Naive thymus-derived CD4-positive, alpha-beta T cell (primary cell): ENCODE measurements at regions not wholly inside any gene's neighbourhood (a gene's known extent, or its start where the extent isn't known, plus 50 kb on each side); places are given as distances from the start of the nearest gene placed in this dataset.

Experiments
- ATAC-seq: fragments of 150-1000 bp; cut with Tn5 transposase; 2 replicates; pipeline ENCODE4 v1.10.0; 2021; ENCODE audit warnings: mild to moderate bottlenecking, moderate library complexity
- CTCF ChIA-PET: fragments of 350-600 bp; sonication (Branson Sonifier 250); formaldehyde crosslinking; loops from one replicate; lab custom pipeline; 2021; ENCODE audit warnings: antibody characterized with exemption; lab: Charles Lee
- POLR2A ChIA-PET: fragments of 350-600 bp; sonication (Branson Sonifier 250); formaldehyde crosslinking; loops from one replicate; lab custom pipeline; 2021; ENCODE audit warnings: antibody characterized with exemption, inconsistent platforms; lab: Charles Lee
- DNase-seq, 9 donors: peaks; one replicate each; pipeline versions ENCODE4 v3.0.0 to v3.0.0-alpha.2; 2020 to 2022; ENCODE audit warnings: mixed read lengths in 1 of 9
- H3K27ac ChIP-seq: one replicate; pipeline ENCODE4 v1.7.0; 2013; ENCODE audit warnings: mild to moderate bottlenecking, low read depth, low read length, moderate library complexity
- H3K27me3 ChIP-seq, 2 donors: one replicate each; pipeline ENCODE4 v1.7.0; 2013; ENCODE audit warnings: low read length in 2 of 2, mild to moderate bottlenecking in 2 of 2, moderate library complexity in 2 of 2; ENCODE audit not compliant: control insufficient read depth in 2 of 2, insufficient read depth in 2 of 2
- H3K36me3 ChIP-seq, 3 experiments: 1 replicate in 2 of 3; 2 replicates in 1 of 3; pipeline ENCODE4 v1.7.0; 2013; ENCODE audit warnings: low read length in 3 of 3, mild to moderate bottlenecking in 3 of 3, moderate library complexity in 1 of 3; ENCODE audit not compliant: insufficient read depth in 3 of 3, control insufficient read depth in 2 of 3
- H3K4me1 ChIP-seq, 2 donors: one replicate each; pipeline ENCODE4 v1.7.0; 2013; ENCODE audit warnings: low read length in 2 of 2, mild to moderate bottlenecking in 2 of 2, moderate library complexity in 1 of 2; ENCODE audit not compliant: control insufficient read depth in 2 of 2, insufficient read depth in 2 of 2
- H3K4me3 ChIP-seq: 2 replicates; pipeline ENCODE4 v1.7.0; 2013; ENCODE audit warnings: mild to moderate bottlenecking, low read length
- H3K9me3 ChIP-seq, 3 experiments: 1 replicate in 2 of 3; 2 replicates in 1 of 3; pipeline ENCODE4 v1.7.0; 2013; ENCODE audit warnings: low read length in 3 of 3; ENCODE audit not compliant: control insufficient read depth in 2 of 3
- H3K27ac Mint-ChIP-seq, 9 donors: one replicate each; pipeline ENCODE4 v1.8.0; 2020 to 2022; ENCODE audit warnings: mixed read lengths in 9 of 9, mild to moderate bottlenecking in 8 of 9, moderate library complexity in 5 of 9, inconsistent platforms in 2 of 9
- H3K27me3 Mint-ChIP-seq, 5 donors: one replicate each; pipeline ENCODE4 v1.8.0; 2021 to 2022; ENCODE audit warnings: mixed read lengths in 5 of 5, mild to moderate bottlenecking in 1 of 5
- H3K36me3 Mint-ChIP-seq, 5 donors: one replicate each; pipeline ENCODE4 v1.8.0; 2020 to 2022; ENCODE audit warnings: mixed read lengths in 5 of 5, mild to moderate bottlenecking in 3 of 5, inconsistent platforms in 1 of 5
- H3K4me1 Mint-ChIP-seq, 7 donors: one replicate each; pipeline ENCODE4 v1.8.0; 2020 to 2022; ENCODE audit warnings: mixed read lengths in 7 of 7, mild to moderate bottlenecking in 3 of 7, inconsistent platforms in 1 of 7
- H3K4me3 Mint-ChIP-seq, 10 donors: one replicate each; pipeline ENCODE4 v1.8.0; 2020 to 2022; ENCODE audit warnings: mild to moderate bottlenecking in 10 of 10, mixed read lengths in 10 of 10, moderate library complexity in 6 of 10, inconsistent platforms in 2 of 10
- H3K9me3 Mint-ChIP-seq, 11 donors: one replicate each; pipeline ENCODE4 v1.8.0; 2020 to 2022; ENCODE audit warnings: mixed read lengths in 11 of 11, mild to moderate bottlenecking in 4 of 11, inconsistent platforms in 1 of 11, moderate library complexity in 1 of 11
- intact Hi-C, 2 donors: fragments of 100-400 bp; cut with micrococcal nuclease; formaldehyde crosslinking; loops; one replicate each; pipeline ENCODE4 v1.15.1; 2023

DNA sequence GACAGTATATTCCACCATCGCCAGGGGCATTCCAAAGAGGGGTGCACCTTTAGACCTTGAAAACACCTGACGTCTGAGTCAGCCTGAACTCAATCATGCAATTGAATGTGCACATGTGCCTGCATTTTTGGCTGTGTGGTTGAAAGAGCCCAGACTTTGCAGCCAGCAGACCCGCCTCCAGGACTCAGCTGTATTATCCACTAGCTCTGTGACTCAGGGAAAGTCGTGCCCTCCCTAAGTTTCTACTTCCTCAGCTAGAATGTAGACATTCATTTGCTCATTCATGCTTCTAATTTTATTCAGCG, 94.2 kb downstream of the LRRC30 start:
- H3K27me3 ChIP-seq, result no peaks in the 10 kb centered on the region
- ChIA-PET CTCF (no interaction called here), POLR2A (no interaction called here)
- peaks cover 0 to 1% (median 0%) of the 10 kb centered on the region in 7 donors for H3K4me1 Mint-ChIP-seq
- H3K4me3 ChIP-seq, result no peak overlapping the region
- no peak overlapping the region for H3K27ac ChIP-seq
- ATAC-seq, result no peak
- DNase-seq, result no peak
- H3K36me3 Mint-ChIP-seq, result no peaks in the 10 kb centered on the region
- no peaks in the 10 kb centered on the region for H3K9me3 ChIP-seq
- intact Hi-C loops, result no loop called here
- H3K27ac Mint-ChIP-seq, result no peak overlapping the region
- no peaks in the 10 kb centered on the region for H3K36me3 ChIP-seq
- no peaks in the 10 kb centered on the region for H3K4me1 ChIP-seq
- H3K27me3 Mint-ChIP-seq, result peaks cover 0 to 4% (median 0%) of the 10 kb centered on the region in 5 donors
- H3K4me3 Mint-ChIP-seq, result no peak overlapping the region
- H3K9me3 Mint-ChIP-seq, result peaks cover 0 to 11% (median 2%) of the 10 kb centered on the region in 11 donors

DNA sequence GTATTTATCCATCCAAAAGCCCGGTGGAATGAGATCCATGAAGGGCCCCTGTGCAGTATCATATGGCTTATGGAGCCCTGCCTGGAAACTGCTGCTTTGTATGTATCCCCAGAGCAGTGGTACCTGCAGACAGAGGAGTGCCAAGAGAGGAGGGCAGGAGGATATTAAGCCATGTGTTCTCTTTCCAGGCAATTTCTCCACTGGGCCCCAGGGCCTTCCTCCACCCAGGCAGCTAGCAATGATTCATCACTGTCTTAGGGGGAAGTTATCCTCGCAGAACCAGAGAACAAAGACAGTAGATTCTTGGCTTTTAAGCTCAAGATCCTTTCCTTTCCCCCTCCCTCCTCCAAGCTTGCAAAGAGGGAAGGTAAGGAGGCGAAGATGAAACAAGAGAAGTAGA, 98.1 kb downstream of the LRRC30 start:
- ChIA-PET CTCF (no interaction called here), POLR2A (no interaction called here)
- DNase-seq (no peak), ATAC-seq (no peak)
- Mint-ChIP-seq H3K4me1 (no peaks in the 10 kb centered on the region), H3K36me3 (no peaks in the 10 kb centered on the region), H3K27ac (no peak overlapping the region), H3K4me3 (no peak overlapping the region), H3K27me3 (peaks cover 0 to 4% (median 0%) of the 10 kb centered on the region in 5 donors), H3K9me3 (peaks cover 0 to 11% (median 2%) of the 10 kb centered on the region in 11 donors)
- intact Hi-C loops, result no loop called here
- H3K27ac ChIP-seq, result no peak overlapping the region
- no peaks in the 10 kb centered on the region for H3K27me3 ChIP-seq
- no peak overlapping the region for H3K4me3 ChIP-seq
- H3K9me3 ChIP-seq, result no peaks in the 10 kb centered on the region
- H3K36me3 ChIP-seq, result no peaks in the 10 kb centered on the region
- no peaks in the 10 kb centered on the region for H3K4me1 ChIP-seq

DNA sequence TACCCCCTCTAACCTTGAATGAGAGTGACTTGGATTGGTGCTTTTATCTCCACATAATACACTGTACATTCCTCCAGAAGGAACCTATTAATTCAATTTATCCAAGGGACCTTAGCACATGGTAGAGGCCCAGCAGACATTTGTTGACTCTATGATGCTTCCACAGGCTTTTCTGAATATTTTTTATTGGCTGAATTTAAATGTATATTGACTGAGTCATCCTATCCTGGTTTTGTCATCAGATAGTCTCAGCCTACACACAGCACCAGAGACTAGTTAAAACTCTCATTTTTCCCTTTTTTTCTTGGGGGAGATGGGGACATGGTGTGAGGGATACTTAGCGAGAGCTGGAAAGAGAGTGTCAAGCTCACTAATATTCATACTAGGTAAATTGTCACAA, 101.6 kb downstream of the LRRC30 start:
- H3K4me3 ChIP-seq, result no peak overlapping the region
- H3K4me3 Mint-ChIP-seq, result no peak overlapping the region
- no peaks in the 10 kb centered on the region for H3K4me1 Mint-ChIP-seq
- no peaks in the 10 kb centered on the region for H3K9me3 ChIP-seq
- no peaks in the 10 kb centered on the region for H3K36me3 ChIP-seq
- intact Hi-C loops, result no loop called here
- peaks cover 0 to 5% (median 2%) of the 10 kb centered on the region in 11 donors for H3K9me3 Mint-ChIP-seq
- H3K27ac ChIP-seq, result no peak overlapping the region
- H3K27me3 ChIP-seq, result no peaks in the 10 kb centered on the region
- no peak for ATAC-seq
- no peaks in the 10 kb centered on the region for H3K4me1 ChIP-seq
- ChIA-PET CTCF (no interaction called here), POLR2A (no interaction called here)
- no peak for DNase-seq
- H3K27me3 Mint-ChIP-seq, result peaks cover 0 to 4% (median 0%) of the 10 kb centered on the region in 5 donors
- no peak overlapping the region for H3K27ac Mint-ChIP-seq
- no peaks in the 10 kb centered on the region for H3K36me3 Mint-ChIP-seq

DNA sequence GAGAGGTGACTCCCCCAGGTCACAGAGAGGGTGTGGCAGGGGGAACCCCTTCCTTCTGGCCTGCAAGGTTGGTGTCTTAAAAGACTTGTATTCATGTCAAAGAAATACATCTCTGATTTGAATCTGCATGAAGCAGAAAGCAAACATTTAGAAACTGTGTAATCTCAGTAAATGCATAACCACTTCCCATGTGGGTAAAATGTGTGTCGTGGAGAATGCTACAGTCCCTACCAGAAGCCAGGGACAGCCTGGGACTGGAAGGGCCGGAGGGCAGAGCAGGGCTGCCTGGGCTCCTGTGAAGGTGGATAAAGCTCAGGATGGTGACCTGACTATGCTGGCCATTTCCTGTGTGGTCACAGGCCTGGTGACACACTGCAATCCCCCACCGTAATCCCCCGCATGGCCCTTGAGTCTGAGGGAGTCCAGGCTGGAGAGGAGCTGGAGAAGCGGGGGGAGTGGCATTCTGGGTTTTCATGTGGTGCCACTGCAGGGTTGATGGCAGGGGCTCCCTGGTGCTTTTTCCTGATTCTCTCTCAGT, 102.2 kb downstream of the LRRC30 start:
- POLR2A ChIA-PET, result no interaction called here
- no peak for ATAC-seq

DNA sequence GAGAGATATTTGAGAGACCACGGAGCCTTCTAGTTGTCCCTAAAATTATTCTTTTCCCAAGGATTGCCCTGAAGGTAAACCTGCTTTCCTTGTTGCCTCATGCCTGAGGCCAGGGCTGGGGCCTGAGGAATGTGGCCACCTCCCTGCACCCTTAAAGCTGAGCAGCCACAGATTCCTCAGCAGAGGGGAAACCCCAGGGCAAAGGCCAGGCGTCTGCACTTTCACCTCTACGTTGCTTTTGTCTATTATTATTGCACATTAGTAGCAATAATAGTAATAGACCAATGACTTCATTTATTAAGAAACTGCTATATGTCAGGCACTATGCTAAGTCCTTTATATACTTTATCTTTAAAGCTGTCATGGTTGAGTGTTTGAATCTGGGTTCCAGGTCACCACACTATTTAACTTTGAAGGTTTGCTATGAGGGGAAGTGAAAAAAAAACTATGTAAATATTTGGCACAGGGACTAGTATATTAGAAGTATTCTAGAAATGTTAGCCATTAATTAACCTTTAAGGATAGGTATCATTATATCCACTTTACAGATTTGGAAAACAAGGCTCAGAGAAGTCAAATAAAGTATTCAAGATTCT, 104.2 kb downstream of the LRRC30 start:
- Histone ChIP-seq H3K36me3 (no peaks in the 10 kb centered on the region), H3K27me3 (no peaks in the 10 kb centered on the region), H3K27ac (no peak overlapping the region), H3K9me3 (no peaks in the 10 kb centered on the region), H3K4me3 (no peak overlapping the region), H3K4me1 (no peaks in the 10 kb centered on the region)
- Mint-ChIP-seq H3K4me1 (no peaks in the 10 kb centered on the region), H3K4me3 (no peak overlapping the region), H3K27me3 (peaks cover 0 to 4% (median 0%) of the 10 kb centered on the region in 5 donors), H3K36me3 (no peaks in the 10 kb centered on the region), H3K9me3 (peaks cover 0 to 5% (median 0%) of the 10 kb centered on the region in 11 donors), H3K27ac (no peak overlapping the region)
- no peak for DNase-seq
- POLR2A ChIA-PET, result no interaction called here
- intact Hi-C loops, result no loop called here
- CTCF ChIA-PET, result no interaction called here
- ATAC-seq, result no peak

More for the DNA sequence above, 102.2 kb downstream of the LRRC30 start:
- CTCF ChIA-PET, result no interaction called here
- no peaks in the 10 kb centered on the region for H3K9me3 ChIP-seq
- no peaks in the 10 kb centered on the region for H3K4me1 ChIP-seq
- H3K4me3 Mint-ChIP-seq, result no peak overlapping the region
- intact Hi-C loops, result no loop called here
- H3K36me3 Mint-ChIP-seq, result no peaks in the 10 kb centered on the region
- H3K9me3 Mint-ChIP-seq, result peaks cover 0 to 5% (median 0%) of the 10 kb centered on the region in 11 donors
- H3K36me3 ChIP-seq, result no peaks in the 10 kb centered on the region
- H3K27ac Mint-ChIP-seq, result no peak overlapping the region
- H3K27me3 ChIP-seq, result no peaks in the 10 kb centered on the region
- no peak overlapping the region for H3K27ac ChIP-seq
- H3K27me3 Mint-ChIP-seq, result peaks cover 0 to 4% (median 0%) of the 10 kb centered on the region in 5 donors
- H3K4me3 ChIP-seq, result no peak overlapping the region
- no peak for DNase-seq
- H3K4me1 Mint-ChIP-seq, result no peaks in the 10 kb centered on the region

DNA sequence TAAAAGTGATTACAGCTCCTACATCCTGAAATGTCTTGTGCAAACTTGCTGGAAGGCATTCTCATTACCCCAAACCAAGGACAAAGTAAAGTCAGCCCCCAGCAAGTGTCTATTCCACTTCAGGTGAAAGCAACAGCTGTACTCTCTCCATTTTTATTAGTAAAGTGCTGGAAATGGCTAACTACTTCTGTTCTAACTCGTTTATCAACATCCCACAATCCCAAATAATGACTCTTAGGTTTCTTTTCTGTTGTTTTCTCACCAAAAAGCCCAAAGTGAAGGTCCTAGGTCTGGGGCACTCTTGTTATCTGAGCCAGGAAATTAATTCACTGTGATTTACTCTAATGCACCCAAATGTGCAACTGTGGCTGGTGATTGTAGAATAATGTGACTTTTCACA, 105.7 kb downstream of the LRRC30 start:
- Histone ChIP-seq H3K9me3 (no peaks in the 10 kb centered on the region), H3K4me3 (no peak overlapping the region), H3K27ac (no peak overlapping the region), H3K27me3 (no peaks in the 10 kb centered on the region), H3K4me1 (no peaks in the 10 kb centered on the region), H3K36me3 (no peaks in the 10 kb centered on the region)
- Mint-ChIP-seq H3K4me3 (no peak overlapping the region), H3K27ac (no peak overlapping the region), H3K27me3 (peaks cover 0 to 4% (median 0%) of the 10 kb centered on the region in 5 donors), H3K9me3 (peaks cover 0 to 5% (median 0%) of the 10 kb centered on the region in 11 donors), H3K36me3 (no peaks in the 10 kb centered on the region), H3K4me1 (no peaks in the 10 kb centered on the region)
- DNase-seq (no peak), ATAC-seq (no peak)
- ChIA-PET POLR2A (no interaction called here), CTCF (no interaction called here)
- intact Hi-C loops, result no loop called here

DNA sequence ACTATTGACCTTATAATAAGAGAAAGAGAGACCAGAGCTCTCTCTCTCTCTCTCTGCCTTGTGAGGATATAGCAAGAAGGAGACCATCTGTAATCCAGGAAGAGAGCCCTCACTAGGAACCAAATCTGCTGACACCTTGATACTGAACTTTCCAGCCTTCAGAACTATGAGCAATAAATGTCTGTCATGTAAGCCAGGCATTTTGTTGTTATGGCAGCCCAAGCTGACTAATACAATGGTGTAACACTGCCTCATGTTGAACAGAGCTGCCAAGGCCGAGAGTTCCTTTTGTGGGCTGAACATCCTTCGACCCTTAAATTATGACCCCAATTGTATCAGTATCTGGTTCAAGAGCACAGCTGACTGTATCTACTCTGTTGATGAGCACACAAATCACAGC, 108.0 kb downstream of the LRRC30 start:
- Mint-ChIP-seq H3K4me3 (no peak overlapping the region), H3K36me3 (no peaks in the 10 kb centered on the region), H3K27me3 (peaks cover 0 to 4% (median 0%) of the 10 kb centered on the region in 5 donors), H3K9me3 (peaks cover 0 to 6% (median 0%) of the 10 kb centered on the region in 11 donors), H3K4me1 (no peaks in the 10 kb centered on the region), H3K27ac (no peak overlapping the region)
- Histone ChIP-seq H3K9me3 (no peaks in the 10 kb centered on the region), H3K4me3 (no peak overlapping the region), H3K27ac (no peak overlapping the region), H3K4me1 (no peaks in the 10 kb centered on the region), H3K36me3 (no peaks in the 10 kb centered on the region), H3K27me3 (no peaks in the 10 kb centered on the region)
- intact Hi-C loops, result no loop called here
- ATAC-seq (no peak), DNase-seq (no peak)
- ChIA-PET CTCF (no interaction called here), POLR2A (no interaction called here)
